ENCODE measurements at regions not wholly inside any gene's neighbourhood (a gene's known extent, or its start where the extent isn't known, plus 50 kb on each side); places are given as distances from the start of the nearest gene placed in this dataset.

GRCh38 chr2:2599441-2599840 is 268.4 kb upstream of the MYT1L start:
- TF ChIP-seq CTCF (IDR thresholded peaks at IDR 0.05; ENCODE audit: unreplicated experiment): no peak
- H3K9me3 Mint-ChIP-seq (ENCODE audit: unreplicated experiment): no peaks in the 10 kb centered on the region
- ChIA-PET POLR2A (no interaction called here), CTCF (no interaction called here)
- no peak for DNase-seq (ENCODE audit: unreplicated experiment)
- no peaks in the 10 kb centered on the region for H3K4me1 Mint-ChIP-seq (ENCODE audit: insufficient read depth, unreplicated experiment)
- H3K36me3 Mint-ChIP-seq (ENCODE audit: insufficient read depth, unreplicated experiment): peaks cover 6% of the 10 kb centered on the region
- intact Hi-C loops (cut with micrococcal nuclease): no loop called here
- no peak overlapping the region for H3K4me3 Mint-ChIP-seq (ENCODE audit: unreplicated experiment)
- BruUV-seq (replicated peaks): no TSS peak
- H3K27ac Mint-ChIP-seq (ENCODE audit: low read depth, unreplicated experiment): no peak overlapping the region
- H3K27me3 Mint-ChIP-seq (ENCODE audit: insufficient read depth, unreplicated experiment): no peaks in the 10 kb centered on the region

GRCh38 chr2:2597712-2598111 is 266.6 kb upstream of the MYT1L start:
- DNase-seq (ENCODE audit: unreplicated experiment): no peak
- POLR2A ChIA-PET: no interaction called here
- no peak overlapping the region for H3K27ac Mint-ChIP-seq (ENCODE audit: low read depth, unreplicated experiment)
- no peaks in the 10 kb centered on the region for H3K27me3 Mint-ChIP-seq (ENCODE audit: insufficient read depth, unreplicated experiment)
- peaks cover 12% of the 10 kb centered on the region for H3K9me3 Mint-ChIP-seq (ENCODE audit: unreplicated experiment)
- no peaks in the 10 kb centered on the region for H3K4me1 Mint-ChIP-seq (ENCODE audit: insufficient read depth, unreplicated experiment)
- intact Hi-C loops (cut with micrococcal nuclease): no loop called here
- peaks cover 6% of the 10 kb centered on the region for H3K36me3 Mint-ChIP-seq (ENCODE audit: insufficient read depth, unreplicated experiment)
- BruUV-seq (replicated peaks): no TSS peak
- no peak for TF ChIP-seq CTCF (IDR thresholded peaks at IDR 0.05; ENCODE audit: unreplicated experiment)
- CTCF ChIA-PET: no interaction called here
- H3K4me3 Mint-ChIP-seq (ENCODE audit: unreplicated experiment): no peak overlapping the region

GRCh38 chr2:2591542-2591940 is 260.5 kb upstream of the MYT1L start:
- no peak for DNase-seq (ENCODE audit: unreplicated experiment)
- intact Hi-C loops (cut with micrococcal nuclease): no loop called here
- Mint-ChIP-seq H3K27me3 (ENCODE audit: insufficient read depth, unreplicated experiment) (no peaks in the 10 kb centered on the region), H3K36me3 (ENCODE audit: insufficient read depth, unreplicated experiment) (no peaks in the 10 kb centered on the region), H3K4me3 (ENCODE audit: unreplicated experiment) (no peak overlapping the region), H3K27ac (ENCODE audit: low read depth, unreplicated experiment) (no peak overlapping the region), H3K4me1 (ENCODE audit: insufficient read depth, unreplicated experiment) (no peaks in the 10 kb centered on the region), H3K9me3 (ENCODE audit: unreplicated experiment) (peaks cover 15% of the 10 kb centered on the region)
- BruUV-seq (replicated peaks): no TSS peak
- ChIA-PET CTCF (no interaction called here), POLR2A (no interaction called here)
- no peak for TF ChIP-seq CTCF (IDR thresholded peaks at IDR 0.05; ENCODE audit: unreplicated experiment)

GRCh38 chr2:2590841-2591541 is 259.9 kb upstream of the MYT1L start:
- Mint-ChIP-seq H3K27me3 (ENCODE audit: insufficient read depth, unreplicated experiment) (no peaks in the 10 kb centered on the region), H3K36me3 (ENCODE audit: insufficient read depth, unreplicated experiment) (no peaks in the 10 kb centered on the region), H3K27ac (ENCODE audit: low read depth, unreplicated experiment) (no peak overlapping the region), H3K4me1 (ENCODE audit: insufficient read depth, unreplicated experiment) (no peaks in the 10 kb centered on the region), H3K4me3 (ENCODE audit: unreplicated experiment) (no peak overlapping the region), H3K9me3 (ENCODE audit: unreplicated experiment) (peaks cover 15% of the 10 kb centered on the region)
- intact Hi-C loops (cut with micrococcal nuclease): no loop called here
- ChIA-PET CTCF (no interaction called here), POLR2A (no interaction called here)
- no TSS peak for BruUV-seq (replicated peaks)
- TF ChIP-seq CTCF (IDR thresholded peaks at IDR 0.05; ENCODE audit: unreplicated experiment): no peak
- no peak for DNase-seq (ENCODE audit: unreplicated experiment)

Data from MCF 10A (cell line).